ENCODE measurements at regions not wholly inside any gene's neighbourhood (a gene's known extent, or its start where the extent isn't known, plus 50 kb on each side); places are given as distances from the start of the nearest gene placed in this dataset.

- TF ChIP-seq CTCF (IDR thresholded peaks at IDR 0.05): no peak
- no peak for TF ChIP-seq POLR2A (IDR thresholded peaks at IDR 0.05)
These were observed 208.2 kb upstream of the PDGFD start for GRCh38 chr11:104372111-104372510.
